ENCODE measurements at regions not wholly inside any gene's neighbourhood (a gene's known extent, or its start where the extent isn't known, plus 50 kb on each side); places are given as distances from the start of the nearest gene placed in this dataset.

GRCh38 chr5:25027061-25027460 is 382.3 kb upstream of the CDH10 start:
- no peaks in the 10 kb centered on the region for H3K36me3 ChIP-seq (ENCODE audit: insufficient read depth, low read length)
- no peaks in the 10 kb centered on the region for H4K20me1 ChIP-seq (ENCODE audit: insufficient read depth, low read depth, low read length)
- no peaks in the 10 kb centered on the region for H3K27me3 ChIP-seq (ENCODE audit: low read length)
- no peak overlapping the region for H3K9ac ChIP-seq (ENCODE audit: low read length)
- no peaks in the 10 kb centered on the region for H3K9me2 ChIP-seq (replicated peaks; ENCODE audit: insufficient read depth, low read length)
- no peak overlapping the region for H2AFZ ChIP-seq (ENCODE audit: low read length)
- no peak for DNase-seq
- no peak overlapping the region for H3K4me2 ChIP-seq (ENCODE audit: low read depth, low read length, poor library complexity, severe bottlenecking)
- H3K4me1 ChIP-seq (ENCODE audit: low read length): no peaks in the 10 kb centered on the region
- no peaks in the 10 kb centered on the region for H3K79me2 ChIP-seq (ENCODE audit: low read length)
- H3K9me3 ChIP-seq (ENCODE audit: low read length): no peaks in the 10 kb centered on the region
- no peak overlapping the region for H3K4me3 ChIP-seq (ENCODE audit: low read length)
- H3K27ac ChIP-seq (ENCODE audit: low read length): no peak overlapping the region

DNA sequence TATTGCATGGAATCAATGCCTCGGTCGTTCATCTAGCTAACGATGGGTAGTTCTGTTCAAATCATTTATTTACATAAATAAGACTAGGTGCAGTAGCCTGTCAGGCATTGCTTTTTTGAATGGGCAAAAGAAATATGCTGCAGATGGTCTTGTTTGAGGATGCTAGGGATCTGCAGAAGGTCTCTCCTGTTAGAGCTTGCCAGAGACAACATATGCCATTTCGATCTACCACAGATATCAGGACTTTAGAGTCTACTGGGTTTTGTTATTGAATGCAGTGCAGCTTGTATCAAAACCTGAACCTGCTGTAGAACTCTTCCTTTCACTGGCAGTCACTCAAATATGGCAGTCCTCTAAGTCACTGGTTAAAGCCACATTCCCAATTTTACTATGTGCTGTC is 381.1 kb upstream of the CDH10 start:
- Histone ChIP-seq H3K4me1 (ENCODE audit: low read length) (no peaks in the 10 kb centered on the region), H3K27me3 (ENCODE audit: low read length) (no peaks in the 10 kb centered on the region), H3K27ac (ENCODE audit: low read length) (no peak overlapping the region), H2AFZ (ENCODE audit: low read length) (no peak overlapping the region), H3K9ac (ENCODE audit: low read length) (no peak overlapping the region), H3K9me3 (ENCODE audit: low read length) (no peaks in the 10 kb centered on the region), H3K4me2 (ENCODE audit: low read depth, low read length, poor library complexity, severe bottlenecking) (no peak overlapping the region), H4K20me1 (ENCODE audit: insufficient read depth, low read depth, low read length) (no peaks in the 10 kb centered on the region), H3K36me3 (ENCODE audit: insufficient read depth, low read length) (no peaks in the 10 kb centered on the region), H3K79me2 (ENCODE audit: low read length) (no peaks in the 10 kb centered on the region), H3K9me2 (replicated peaks; ENCODE audit: insufficient read depth, low read length) (no peaks in the 10 kb centered on the region), H3K4me3 (ENCODE audit: low read length) (no peak overlapping the region)
- no peak for DNase-seq

DNA sequence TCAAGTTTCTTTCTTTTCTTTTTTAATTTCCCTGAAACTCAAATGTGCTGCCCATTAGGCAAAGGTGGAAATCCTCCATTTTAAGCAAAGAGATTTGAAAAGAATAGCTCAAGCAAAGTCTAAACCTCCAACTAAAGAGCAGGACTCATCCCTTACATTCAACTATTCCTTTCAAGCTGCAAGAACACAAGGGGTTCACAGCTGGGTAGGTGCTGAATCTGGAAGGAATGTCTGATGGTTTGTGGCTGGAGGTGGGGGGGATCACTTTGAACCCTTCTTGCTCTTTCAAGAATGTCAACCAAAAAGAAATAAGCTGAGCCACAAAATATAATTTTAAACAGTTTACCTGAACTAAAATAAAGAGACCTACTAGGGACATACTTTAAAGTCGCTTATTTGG is 375.7 kb upstream of the CDH10 start:
- H3K27me3 ChIP-seq (ENCODE audit: low read length): no peaks in the 10 kb centered on the region
- H3K36me3 ChIP-seq (ENCODE audit: insufficient read depth, low read length): no peaks in the 10 kb centered on the region
- no peak overlapping the region for H3K9ac ChIP-seq (ENCODE audit: low read length)
- H3K4me1 ChIP-seq (ENCODE audit: low read length): no peaks in the 10 kb centered on the region
- H3K27ac ChIP-seq (ENCODE audit: low read length): no peak overlapping the region
- no peak overlapping the region for H2AFZ ChIP-seq (ENCODE audit: low read length)
- H3K4me3 ChIP-seq (ENCODE audit: low read length): no peak overlapping the region
- no peak for DNase-seq
- no peak overlapping the region for H3K4me2 ChIP-seq (ENCODE audit: low read depth, low read length, poor library complexity, severe bottlenecking)
- H4K20me1 ChIP-seq (ENCODE audit: insufficient read depth, low read depth, low read length): no peaks in the 10 kb centered on the region
- no peaks in the 10 kb centered on the region for H3K9me2 ChIP-seq (replicated peaks; ENCODE audit: insufficient read depth, low read length)
- no peaks in the 10 kb centered on the region for H3K79me2 ChIP-seq (ENCODE audit: low read length)
- no peaks in the 10 kb centered on the region for H3K9me3 ChIP-seq (ENCODE audit: low read length)

GRCh38 chr5:25009063-25009462 is 364.3 kb upstream of the CDH10 start:
- Histone ChIP-seq H3K79me2 (ENCODE audit: low read length) (no peaks in the 10 kb centered on the region), H2AFZ (ENCODE audit: low read length) (no peak overlapping the region), H3K9me3 (ENCODE audit: low read length) (no peaks in the 10 kb centered on the region; the same call in 1 of the 2 replicates), H4K20me1 (ENCODE audit: insufficient read depth, low read depth, low read length) (no peaks in the 10 kb centered on the region), H3K9ac (ENCODE audit: low read length) (no peak overlapping the region), H3K9me2 (replicated peaks; ENCODE audit: insufficient read depth, low read length) (no peaks in the 10 kb centered on the region), H3K36me3 (ENCODE audit: insufficient read depth, low read length) (no peaks in the 10 kb centered on the region), H3K4me3 (ENCODE audit: low read length) (no peak overlapping the region), H3K27ac (ENCODE audit: low read length) (no peak overlapping the region), H3K4me1 (ENCODE audit: low read length) (no peaks in the 10 kb centered on the region), H3K4me2 (ENCODE audit: low read depth, low read length, poor library complexity, severe bottlenecking) (no peak overlapping the region), H3K27me3 (ENCODE audit: low read length) (no peaks in the 10 kb centered on the region)
- DNase-seq: no peak

DNA sequence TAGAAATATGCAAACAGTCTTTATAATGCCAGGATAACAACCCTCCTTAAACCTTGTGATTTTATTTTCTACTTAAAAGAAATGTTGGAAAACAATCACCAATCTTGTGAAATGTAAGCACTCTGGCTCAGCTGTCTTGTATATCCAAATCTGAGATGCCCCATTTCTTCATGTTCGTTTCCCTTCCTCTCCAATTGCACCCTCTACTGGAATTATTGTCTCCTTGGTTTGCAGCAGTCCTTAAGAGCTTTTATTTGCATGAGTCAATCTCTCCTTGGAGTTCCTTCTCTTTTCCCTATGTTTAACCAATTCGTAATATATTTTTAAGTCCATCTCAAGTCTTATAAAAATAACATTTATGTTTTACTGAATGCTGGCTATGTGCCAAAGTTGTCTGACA is 362.0 kb upstream of the CDH10 start:
- Histone ChIP-seq H3K9me3 (ENCODE audit: low read length) (no peaks in the 10 kb centered on the region; the same call in 1 of the 2 replicates), H2AFZ (ENCODE audit: low read length) (no peak overlapping the region), H3K9ac (ENCODE audit: low read length) (no peak overlapping the region), H3K4me1 (ENCODE audit: low read length) (no peaks in the 10 kb centered on the region), H3K27me3 (ENCODE audit: low read length) (no peaks in the 10 kb centered on the region), H3K9me2 (replicated peaks; ENCODE audit: insufficient read depth, low read length) (no peaks in the 10 kb centered on the region), H3K4me3 (ENCODE audit: low read length) (no peak overlapping the region), H3K79me2 (ENCODE audit: low read length) (no peaks in the 10 kb centered on the region), H3K27ac (ENCODE audit: low read length) (no peak overlapping the region), H4K20me1 (ENCODE audit: insufficient read depth, low read depth, low read length) (no peaks in the 10 kb centered on the region), H3K4me2 (ENCODE audit: low read depth, low read length, poor library complexity, severe bottlenecking) (no peak overlapping the region), H3K36me3 (ENCODE audit: insufficient read depth, low read length) (no peaks in the 10 kb centered on the region)
- DNase-seq: no peak

GRCh38 chr5:25006237-25006636 is 361.5 kb upstream of the CDH10 start:
- Histone ChIP-seq H3K4me1 (ENCODE audit: low read length) (no peaks in the 10 kb centered on the region), H3K27me3 (ENCODE audit: low read length) (no peaks in the 10 kb centered on the region), H4K20me1 (ENCODE audit: insufficient read depth, low read depth, low read length) (no peaks in the 10 kb centered on the region), H3K79me2 (ENCODE audit: low read length) (no peaks in the 10 kb centered on the region), H3K4me2 (ENCODE audit: low read depth, low read length, poor library complexity, severe bottlenecking) (no peak overlapping the region), H3K27ac (ENCODE audit: low read length) (no peak overlapping the region), H3K9ac (ENCODE audit: low read length) (no peak overlapping the region), H3K4me3 (ENCODE audit: low read length) (no peak overlapping the region), H3K36me3 (ENCODE audit: insufficient read depth, low read length) (no peaks in the 10 kb centered on the region), H3K9me2 (replicated peaks; ENCODE audit: insufficient read depth, low read length) (no peaks in the 10 kb centered on the region), H2AFZ (ENCODE audit: low read length) (no peak overlapping the region), H3K9me3 (ENCODE audit: low read length) (no peaks in the 10 kb centered on the region; the same call in 1 of the 2 replicates)
- no peak for DNase-seq

- H3K9me2 ChIP-seq (replicated peaks; ENCODE audit: insufficient read depth, low read length): no peaks in the 10 kb centered on the region
- H3K9ac ChIP-seq (ENCODE audit: low read length): no peak overlapping the region
- no peaks in the 10 kb centered on the region for H3K4me1 ChIP-seq (ENCODE audit: low read length)
Observed at GRCh38 chr5:25005431-25005830, 360.7 kb upstream of the CDH10 start.

GRCh38 chr5:25002371-25002770 is 357.6 kb upstream of the CDH10 start:
- no peak overlapping the region for H3K4me3 ChIP-seq (ENCODE audit: low read length)
- no peaks in the 10 kb centered on the region for H3K4me1 ChIP-seq (ENCODE audit: low read length)
- no peak overlapping the region for H2AFZ ChIP-seq (ENCODE audit: low read length)
- no peak overlapping the region for H3K9ac ChIP-seq (ENCODE audit: low read length)
- H3K27me3 ChIP-seq (ENCODE audit: low read length): no peaks in the 10 kb centered on the region
- H3K79me2 ChIP-seq (ENCODE audit: low read length): no peaks in the 10 kb centered on the region
- H3K9me3 ChIP-seq (ENCODE audit: low read length): no peaks in the 10 kb centered on the region; the same call in 1 of the 2 replicates
- no peak for DNase-seq
- H4K20me1 ChIP-seq (ENCODE audit: insufficient read depth, low read depth, low read length): no peaks in the 10 kb centered on the region
- H3K36me3 ChIP-seq (ENCODE audit: insufficient read depth, low read length): no peaks in the 10 kb centered on the region
- H3K9me2 ChIP-seq (replicated peaks; ENCODE audit: insufficient read depth, low read length): no peaks in the 10 kb centered on the region
- no peak overlapping the region for H3K4me2 ChIP-seq (ENCODE audit: low read depth, low read length, poor library complexity, severe bottlenecking)
- H3K27ac ChIP-seq (ENCODE audit: low read length): no peak overlapping the region

More at GRCh38 chr5:25005431-25005830, 360.7 kb upstream of the CDH10 start:
- H4K20me1 ChIP-seq (ENCODE audit: insufficient read depth, low read depth, low read length): no peaks in the 10 kb centered on the region
- H3K4me3 ChIP-seq (ENCODE audit: low read length): no peak overlapping the region
- DNase-seq: no peak
- no peaks in the 10 kb centered on the region for H3K27me3 ChIP-seq (ENCODE audit: low read length)
- no peak overlapping the region for H3K4me2 ChIP-seq (ENCODE audit: low read depth, low read length, poor library complexity, severe bottlenecking)
- no peak overlapping the region for H2AFZ ChIP-seq (ENCODE audit: low read length)
- no peak overlapping the region for H3K27ac ChIP-seq (ENCODE audit: low read length)
- H3K9me3 ChIP-seq (ENCODE audit: low read length): no peaks in the 10 kb centered on the region; the same call in 1 of the 2 replicates
- H3K36me3 ChIP-seq (ENCODE audit: insufficient read depth, low read length): no peaks in the 10 kb centered on the region
- no peaks in the 10 kb centered on the region for H3K79me2 ChIP-seq (ENCODE audit: low read length)

DNA sequence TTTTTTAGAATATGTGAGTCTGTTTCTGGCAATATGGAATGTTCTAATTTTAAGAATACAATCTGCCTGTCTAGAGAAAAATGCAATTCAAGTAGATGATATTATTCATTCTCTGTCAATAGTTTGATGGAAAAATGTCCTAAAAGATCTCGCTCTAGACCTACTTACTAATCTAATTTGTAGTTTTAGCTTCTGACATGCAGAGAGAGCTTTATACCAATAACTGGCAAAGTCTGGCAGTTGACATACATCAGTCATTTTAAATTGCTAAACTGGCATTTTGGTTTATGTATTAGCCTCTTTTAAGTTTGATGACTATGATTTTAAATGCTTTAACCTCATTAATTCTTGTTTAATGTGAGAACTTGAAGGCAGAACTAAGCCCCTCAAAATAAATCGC is 355.0 kb upstream of the CDH10 start:
- Histone ChIP-seq H3K27ac (ENCODE audit: low read length) (no peak overlapping the region), H2AFZ (ENCODE audit: low read length) (no peak overlapping the region), H3K4me1 (ENCODE audit: low read length) (no peaks in the 10 kb centered on the region), H3K4me2 (ENCODE audit: low read depth, low read length, poor library complexity, severe bottlenecking) (no peak overlapping the region), H3K27me3 (ENCODE audit: low read length) (no peaks in the 10 kb centered on the region), H3K9ac (ENCODE audit: low read length) (no peak overlapping the region), H3K36me3 (ENCODE audit: insufficient read depth, low read length) (no peaks in the 10 kb centered on the region), H3K9me2 (replicated peaks; ENCODE audit: insufficient read depth, low read length) (no peaks in the 10 kb centered on the region), H3K9me3 (ENCODE audit: low read length) (no peaks in the 10 kb centered on the region; the same call in 1 of the 2 replicates), H4K20me1 (ENCODE audit: insufficient read depth, low read depth, low read length) (no peaks in the 10 kb centered on the region), H3K79me2 (ENCODE audit: low read length) (no peaks in the 10 kb centered on the region), H3K4me3 (ENCODE audit: low read length) (no peak overlapping the region)
- DNase-seq: no peak
